COLO668 (cell line): ENCODE measurements at regions not wholly inside any gene's neighbourhood (a gene's known extent, or its start where the extent isn't known, plus 50 kb on each side); places are given as distances from the start of the nearest gene placed in this dataset.
"Not testable (repeated sequence)": the region's sequence is repeated elsewhere in the genome, so short reads cannot be mapped to it uniquely, and the experiment has no call there.

ENCODE experiments used
- DNase-seq: peaks from one replicate; lab custom pipeline; 2025; ENCODE audit not compliant: unreplicated experiment; lab: John Stamatoyannopoulos, UW

DNA sequence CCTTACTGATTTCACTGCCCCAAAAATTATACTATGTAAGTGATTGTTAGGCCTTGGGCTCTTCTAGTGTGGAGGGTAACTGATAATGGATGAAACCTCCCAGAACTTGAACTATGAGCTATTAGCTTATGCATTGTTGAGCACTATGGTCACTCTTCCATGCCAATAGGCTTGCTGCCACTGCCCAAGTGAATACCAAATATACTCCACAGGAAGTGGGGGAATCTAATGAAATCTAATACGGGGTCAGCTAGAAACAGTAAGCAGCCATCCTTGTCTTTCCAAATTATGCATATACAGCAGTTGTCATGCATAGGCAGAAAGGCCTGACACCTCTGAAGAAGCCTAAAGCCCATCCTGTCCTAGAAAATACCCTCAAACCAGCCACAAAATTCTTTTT is 198.7 kb upstream of the PTBP2 start:
- no peak for DNase-seq

DNA sequence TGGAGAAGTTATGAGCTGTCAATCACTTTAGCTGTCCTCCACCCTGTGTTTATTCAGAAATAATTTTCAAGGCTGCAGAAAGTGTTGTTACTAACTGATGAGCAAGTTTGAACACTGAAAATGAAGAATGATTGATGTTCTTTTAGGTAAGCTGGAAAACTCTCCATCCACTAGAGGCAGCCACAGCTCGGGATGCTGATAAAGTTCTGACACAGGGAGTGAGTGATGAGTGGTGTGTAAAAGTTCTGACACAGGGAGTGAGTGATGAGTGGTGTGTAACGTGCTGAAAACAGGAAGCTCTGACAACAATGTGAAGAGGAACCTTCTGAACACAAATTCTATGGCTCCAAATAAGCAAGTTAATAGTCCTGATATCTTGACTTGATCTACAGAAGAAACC is 197.5 kb upstream of the PTBP2 start:
- no peak for DNase-seq

DNA sequence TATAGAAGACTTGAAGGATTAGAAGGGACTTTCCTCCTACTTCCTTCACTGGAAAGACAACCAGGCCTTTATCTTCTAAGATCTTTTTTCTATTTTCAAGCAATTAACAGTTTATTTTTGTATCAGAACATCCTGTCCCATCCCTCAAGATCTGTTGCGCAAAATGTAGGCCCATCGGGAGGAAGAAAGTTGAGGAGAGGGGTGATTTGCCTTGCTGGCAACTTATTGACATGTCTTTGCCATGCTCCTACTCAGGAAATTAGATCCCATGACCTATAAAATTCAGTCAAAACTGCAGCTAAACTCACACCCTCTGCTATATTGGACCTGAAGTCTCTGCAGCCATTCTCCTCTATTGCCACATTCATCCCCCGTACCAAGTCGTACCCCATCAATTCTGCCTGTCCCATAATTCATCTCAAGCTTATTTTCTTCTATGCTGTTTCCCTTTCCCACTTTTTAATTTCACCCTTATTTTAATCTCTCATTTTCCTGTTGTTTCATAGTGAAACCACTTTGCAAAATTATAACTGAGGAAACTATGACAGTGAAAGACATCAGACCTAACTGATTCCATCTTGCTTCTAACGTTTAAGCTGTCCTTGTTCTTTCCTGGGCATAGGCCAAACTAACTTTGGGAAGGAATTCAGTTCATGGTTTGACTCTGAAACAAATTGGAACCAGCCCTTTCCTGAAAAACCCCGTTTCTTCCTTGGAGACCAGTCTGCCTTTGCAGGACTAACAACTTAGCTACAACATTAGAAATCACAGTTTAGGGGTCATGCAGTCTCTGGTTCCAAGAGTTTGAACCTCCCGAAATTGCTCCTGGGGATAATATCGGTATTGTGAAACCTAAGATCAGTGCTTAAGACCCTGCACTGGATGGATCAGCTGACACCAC is 195.7 kb upstream of the PTBP2 start:
- no peak for DNase-seq

DNA sequence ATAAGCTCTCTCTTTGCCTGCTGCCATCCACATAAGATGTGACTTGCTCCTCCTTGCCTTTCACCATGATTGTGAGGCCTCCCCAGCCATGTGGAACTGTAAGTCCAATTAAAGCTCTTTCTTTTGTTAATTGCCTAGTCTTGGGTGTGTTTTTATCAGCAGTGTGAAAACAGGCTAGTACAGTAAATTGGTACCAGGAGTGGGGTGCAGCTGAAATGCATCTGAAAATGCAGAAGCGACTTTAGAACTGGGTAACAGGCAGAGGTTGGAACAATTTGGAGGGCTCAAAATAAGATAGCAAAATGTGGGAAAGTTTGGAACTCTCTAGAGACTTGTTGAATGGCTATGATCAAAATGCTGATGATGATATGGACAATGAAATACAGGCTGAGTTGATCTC is 192.9 kb upstream of the PTBP2 start:
- DNase-seq: not testable (repeated sequence)

DNA sequence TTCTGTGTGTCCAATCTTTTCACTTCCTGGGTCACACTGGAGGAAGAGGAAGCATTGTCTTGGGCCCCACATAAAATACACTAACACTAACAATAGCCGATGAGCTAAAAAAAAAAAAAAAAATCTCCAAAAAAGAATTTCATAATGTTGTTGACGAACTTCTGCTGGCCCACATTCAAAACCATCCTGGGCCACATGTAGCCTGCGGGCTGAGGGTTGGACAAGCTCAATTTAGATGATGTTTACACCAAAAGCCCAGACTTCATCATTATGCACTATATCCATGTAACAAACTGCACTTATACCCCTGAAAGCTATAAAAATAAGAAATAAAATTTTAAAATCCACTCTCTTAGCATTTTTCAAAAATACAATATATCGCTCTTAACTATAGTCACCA is 187.8 kb upstream of the PTBP2 start:
- DNase-seq: no peak

DNA sequence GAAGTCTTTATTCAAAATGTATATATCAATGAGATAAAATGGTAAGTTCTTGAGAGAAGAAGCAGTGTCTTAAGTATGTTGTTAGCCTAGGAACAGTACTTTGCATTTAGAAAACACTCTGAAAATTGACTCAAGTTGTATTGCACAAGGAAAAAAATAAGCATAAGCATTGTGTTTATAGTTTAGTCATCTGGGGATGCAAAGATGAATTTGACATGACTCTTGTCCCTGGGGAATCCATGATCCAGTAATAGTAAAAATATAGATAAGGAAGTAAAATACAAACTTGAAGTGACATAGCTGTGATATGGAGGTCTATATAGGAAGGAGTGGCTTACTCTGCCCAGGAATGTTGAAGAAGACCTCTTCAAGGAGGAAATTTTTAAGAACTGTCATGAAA is 185.0 kb upstream of the PTBP2 start:
- DNase-seq: no peak

DNA sequence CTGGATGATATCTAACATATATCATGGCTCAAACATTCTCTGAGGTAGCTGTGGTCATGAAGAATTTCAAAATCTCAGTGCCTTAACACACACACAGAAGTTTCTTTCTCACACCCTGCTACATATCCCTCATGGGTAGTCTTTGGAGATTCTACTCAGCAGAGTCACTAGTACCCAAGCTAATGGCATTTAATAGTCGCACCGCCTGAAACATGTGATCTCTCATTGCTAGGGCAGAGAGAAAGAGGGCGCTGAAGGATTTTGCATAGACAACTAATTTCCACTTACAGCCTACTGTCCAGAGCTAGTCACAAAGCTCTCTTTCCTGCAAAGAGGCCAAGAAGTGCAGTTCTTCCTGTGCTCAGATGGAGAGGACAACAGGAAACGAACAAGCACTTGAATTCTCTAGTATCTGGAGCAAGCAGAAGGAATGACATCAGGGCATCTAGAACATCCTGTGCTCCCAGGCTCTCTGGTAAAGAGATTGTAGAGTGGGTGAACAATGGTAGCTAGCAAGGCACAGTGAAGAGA is 183.4 kb upstream of the PTBP2 start:
- no peak for DNase-seq

DNA sequence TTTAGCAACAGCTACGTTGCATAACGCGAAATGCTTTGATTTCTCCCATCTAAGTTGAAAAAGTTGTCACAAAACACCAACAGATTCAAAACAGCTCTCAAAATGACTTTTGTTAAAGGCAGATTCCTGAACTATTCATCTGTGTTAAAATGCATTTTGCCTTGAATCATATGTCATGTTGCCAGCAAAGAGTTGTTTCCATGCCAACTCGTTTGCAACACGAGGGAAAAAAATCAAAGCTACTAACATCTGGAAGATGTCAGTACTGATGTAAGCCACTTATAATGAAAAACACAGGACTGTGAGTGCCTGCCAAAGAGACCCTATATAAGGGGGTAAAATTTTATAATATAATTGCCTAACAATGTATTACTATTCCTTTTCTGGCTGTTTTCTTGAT is 182.7 kb upstream of the PTBP2 start:
- DNase-seq: no peak

DNA sequence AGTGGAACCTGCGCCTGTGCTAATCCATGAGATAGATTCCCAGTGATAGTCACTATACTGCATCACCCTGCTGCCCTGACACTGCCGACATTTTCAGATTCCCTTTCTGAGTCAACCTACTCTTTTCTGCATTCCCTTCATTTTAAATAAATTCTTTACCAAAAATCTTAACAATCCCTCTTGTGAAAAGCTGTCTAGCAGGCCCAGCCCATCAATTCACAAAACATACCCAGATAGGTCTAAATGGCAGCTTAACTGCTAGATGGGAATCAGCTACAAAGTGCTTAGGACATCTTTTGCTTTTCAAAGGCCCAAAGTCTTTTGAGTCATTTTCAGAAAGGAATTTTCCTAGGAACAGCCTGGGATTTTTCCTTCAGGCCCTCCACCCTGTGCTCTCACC is 180.1 kb upstream of the PTBP2 start:
- DNase-seq: no peak

DNA sequence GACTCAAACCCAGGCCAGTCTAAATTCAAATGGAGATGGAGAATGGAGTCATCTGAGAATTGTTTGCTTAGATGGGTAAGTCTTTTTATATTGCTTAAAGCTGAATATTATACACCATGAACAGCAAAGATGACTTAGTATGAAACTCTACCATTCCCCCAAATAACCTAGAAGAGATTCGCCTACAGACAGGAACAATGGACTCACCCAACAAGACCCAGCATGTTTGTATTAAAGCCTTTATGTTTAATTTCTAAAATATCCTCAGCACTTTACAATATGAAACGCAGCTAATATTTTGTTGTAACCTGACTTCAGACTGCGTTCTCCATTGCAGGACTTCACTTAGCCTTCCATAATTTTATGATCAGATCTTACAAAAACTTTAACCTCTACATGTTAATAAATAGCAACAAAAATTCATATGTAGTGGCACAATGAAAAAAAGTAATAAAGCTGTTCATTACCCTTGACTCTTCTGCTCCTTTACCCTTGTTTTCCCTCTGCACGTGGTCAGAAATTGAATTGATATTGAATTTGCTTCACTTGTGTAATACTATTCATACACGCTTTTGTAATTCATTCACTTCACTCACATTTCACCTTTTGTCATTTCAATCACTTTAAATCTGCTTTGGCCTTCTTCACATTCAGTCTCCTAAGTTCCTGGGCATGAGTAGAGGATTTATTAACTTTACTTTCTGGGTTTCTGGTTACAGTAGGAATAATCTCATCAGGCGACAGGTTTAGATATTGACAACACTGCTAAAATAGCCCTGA is 177.3 kb upstream of the PTBP2 start:
- DNase-seq: no peak

DNA sequence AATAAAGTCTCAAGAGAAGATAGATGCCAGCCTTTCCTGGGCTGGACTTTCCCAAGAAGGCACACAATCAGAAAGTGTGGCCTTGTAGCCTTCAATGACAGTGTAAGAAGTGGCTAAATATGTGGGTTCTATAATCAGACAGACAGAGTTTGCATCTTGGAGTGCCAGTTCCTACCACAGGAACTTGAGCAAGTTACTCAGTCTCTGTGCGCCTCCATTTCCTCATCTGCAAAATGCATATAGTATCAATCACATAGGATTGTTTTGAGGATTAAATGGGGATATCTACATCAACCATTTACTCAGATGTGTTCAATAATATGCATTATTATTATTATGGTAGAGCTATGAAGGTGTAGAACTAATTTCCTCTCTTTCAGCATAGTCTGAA is 176.8 kb upstream of the PTBP2 start:
- DNase-seq: no peak

DNA sequence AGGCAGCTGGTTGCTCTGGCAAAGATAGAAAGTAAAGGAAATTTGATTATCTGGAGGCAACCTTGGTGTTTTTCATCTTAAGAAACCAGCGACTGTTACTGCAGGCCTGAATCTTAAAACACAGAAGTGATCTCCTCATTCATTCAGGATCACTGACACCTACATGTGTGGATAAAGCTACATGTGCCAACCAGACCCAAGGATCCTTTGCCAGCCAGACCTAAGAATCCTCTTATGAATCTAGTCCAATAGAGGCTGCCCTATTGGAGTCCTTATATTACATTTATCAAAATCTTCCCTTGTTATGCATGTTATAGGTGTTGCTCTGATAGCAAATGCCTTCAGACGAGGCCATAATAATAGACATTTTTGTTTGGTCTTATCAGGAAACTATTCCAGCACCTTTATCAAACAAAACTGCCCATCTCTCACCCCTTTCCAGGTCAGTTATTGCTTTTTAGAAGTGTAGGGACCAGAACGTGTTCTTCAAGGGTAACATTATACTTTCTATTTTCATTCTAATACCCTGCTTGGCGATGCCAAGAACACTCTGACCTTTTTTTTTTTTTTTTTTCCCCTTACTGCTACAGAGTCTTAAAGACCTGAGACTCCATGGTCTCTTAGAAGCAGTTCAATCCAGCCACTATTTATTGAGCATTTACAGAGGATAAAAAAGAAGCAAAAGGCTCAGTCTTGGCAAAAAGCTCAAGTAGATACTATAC is 175.5 kb upstream of the PTBP2 start:
- DNase-seq: no peak

DNA sequence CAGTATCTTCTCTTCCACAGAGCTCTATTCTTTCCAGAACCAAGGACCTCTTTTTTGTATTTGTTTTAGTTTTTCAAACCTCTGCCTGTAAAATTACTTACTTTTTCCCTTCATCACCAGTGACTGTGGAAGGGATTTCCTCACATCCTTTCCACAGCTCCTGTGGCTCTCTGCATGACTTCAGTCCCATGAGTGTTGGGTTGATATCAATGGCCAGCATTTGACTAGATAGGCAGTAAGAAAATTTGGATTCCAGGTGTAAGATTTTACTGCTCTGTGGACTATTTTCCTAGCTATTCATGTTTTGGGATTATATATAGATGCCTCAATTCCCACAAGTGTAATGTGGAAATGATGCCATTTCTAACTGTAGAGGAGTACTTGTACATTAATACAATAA is 171.5 kb upstream of the PTBP2 start:
- DNase-seq: no peak

DNA sequence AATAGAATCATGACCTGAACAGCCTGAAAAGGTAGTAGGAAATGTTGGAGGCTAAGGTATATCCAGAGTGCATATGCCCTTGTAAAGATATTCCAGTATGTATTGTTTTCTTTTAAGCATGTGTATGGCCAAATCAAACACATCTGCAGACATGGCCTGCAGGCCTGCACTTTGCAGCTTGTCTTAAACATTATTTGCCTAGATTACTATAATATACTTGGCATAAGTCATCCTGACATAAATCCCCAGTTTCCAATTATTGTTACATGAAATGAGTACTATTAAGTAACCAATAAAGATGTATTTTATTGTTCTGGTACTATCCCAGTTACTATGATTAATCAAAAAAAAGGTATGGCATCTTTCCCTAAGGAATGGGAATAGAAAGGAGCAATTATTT is 169.1 kb upstream of the PTBP2 start:
- DNase-seq: no peak

DNA sequence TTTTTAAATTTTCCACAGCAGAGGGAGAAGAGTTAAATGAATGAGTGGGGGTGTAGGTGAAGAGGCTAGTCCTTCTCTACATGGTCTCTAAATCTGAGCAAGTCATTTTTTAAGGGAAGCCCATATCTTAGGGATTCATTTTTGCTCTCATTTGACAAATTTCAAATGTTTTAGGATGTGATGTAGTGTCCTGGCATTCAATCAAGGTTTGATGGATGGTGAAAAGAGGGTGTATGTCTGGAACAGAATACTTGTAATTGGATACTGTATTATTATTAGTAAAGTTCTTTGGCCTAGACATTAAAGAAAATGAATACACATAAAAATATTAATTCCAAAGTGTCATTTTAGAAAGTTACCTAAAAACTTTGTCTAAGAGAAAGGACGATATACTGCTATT is 167.8 kb upstream of the PTBP2 start:
- DNase-seq: no peak

DNA sequence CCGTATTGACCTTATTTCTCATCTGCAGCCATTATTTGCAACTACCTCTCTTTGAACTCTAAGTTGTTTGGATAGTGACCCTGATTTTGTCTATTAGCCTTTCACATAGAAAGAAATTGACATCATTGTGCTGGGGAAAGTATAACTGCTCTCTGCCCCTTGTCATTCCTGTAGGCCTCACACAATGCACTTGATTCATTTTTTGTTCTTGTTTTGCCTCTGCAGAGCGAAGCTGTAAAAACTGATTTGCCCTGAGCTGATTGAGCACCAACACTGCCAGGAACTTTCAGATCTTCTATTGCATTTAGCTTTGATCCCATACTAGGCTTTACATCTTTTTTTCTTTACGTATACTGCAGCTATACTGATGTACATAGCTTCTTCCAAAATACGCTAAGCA is 167.2 kb upstream of the PTBP2 start:
- DNase-seq: no peak

DNA sequence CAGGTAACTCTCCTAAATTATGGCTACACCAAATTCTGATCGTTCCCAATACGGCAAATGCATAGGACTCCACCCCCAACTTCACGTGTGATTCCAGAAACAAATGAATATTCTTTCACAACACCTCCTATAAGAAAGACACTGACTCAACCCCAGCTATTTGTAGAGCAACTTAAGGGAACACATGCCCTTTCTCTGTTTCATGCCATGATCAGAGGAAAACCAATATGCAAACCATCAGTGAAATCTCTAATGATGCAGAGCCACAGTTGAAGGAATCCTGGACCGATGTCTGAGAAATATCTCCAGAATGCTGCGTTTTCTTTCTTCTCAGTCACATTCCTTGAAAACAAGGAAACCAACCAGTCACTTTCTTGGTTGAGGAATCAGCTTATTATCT is 164.2 kb upstream of the PTBP2 start:
- DNase-seq: no peak

DNA sequence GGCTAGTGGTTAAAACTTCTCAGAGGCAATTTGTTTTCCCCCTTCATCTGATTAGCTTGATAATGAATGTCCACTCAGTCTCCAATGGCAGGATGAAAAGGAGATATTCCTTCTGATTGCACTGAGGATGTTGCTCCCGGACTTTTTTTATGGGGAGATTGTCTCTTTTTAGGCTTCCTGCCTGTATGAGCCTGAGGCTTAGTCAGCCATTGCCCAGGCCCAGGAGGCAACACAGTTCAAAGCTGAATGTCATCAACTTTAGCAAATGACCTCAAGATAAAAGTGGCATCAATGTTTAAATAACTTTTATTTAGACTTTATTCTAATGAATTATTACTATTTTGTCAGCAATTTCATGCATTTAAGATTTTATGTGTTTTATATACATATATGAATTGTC is 162.9 kb upstream of the PTBP2 start:
- DNase-seq: no peak

DNA sequence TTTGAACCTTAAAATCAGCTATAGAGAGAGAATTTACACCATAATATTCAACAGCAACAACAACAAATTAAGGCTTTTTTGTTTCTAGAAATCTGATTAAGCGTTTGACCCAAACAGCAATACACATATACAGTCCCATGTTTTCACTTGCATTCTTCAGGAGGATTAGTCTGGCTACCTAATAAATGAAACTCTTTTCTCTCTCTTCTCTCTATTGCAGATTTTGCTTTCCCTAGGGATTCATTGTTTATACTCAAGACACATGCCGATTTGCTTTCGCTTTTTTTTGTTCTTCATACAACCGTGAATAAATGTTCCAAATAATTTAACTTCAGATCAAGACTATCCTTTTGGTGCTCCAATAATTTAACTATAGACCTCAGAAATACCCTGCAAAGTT is 162.4 kb upstream of the PTBP2 start:
- DNase-seq: no peak

DNA sequence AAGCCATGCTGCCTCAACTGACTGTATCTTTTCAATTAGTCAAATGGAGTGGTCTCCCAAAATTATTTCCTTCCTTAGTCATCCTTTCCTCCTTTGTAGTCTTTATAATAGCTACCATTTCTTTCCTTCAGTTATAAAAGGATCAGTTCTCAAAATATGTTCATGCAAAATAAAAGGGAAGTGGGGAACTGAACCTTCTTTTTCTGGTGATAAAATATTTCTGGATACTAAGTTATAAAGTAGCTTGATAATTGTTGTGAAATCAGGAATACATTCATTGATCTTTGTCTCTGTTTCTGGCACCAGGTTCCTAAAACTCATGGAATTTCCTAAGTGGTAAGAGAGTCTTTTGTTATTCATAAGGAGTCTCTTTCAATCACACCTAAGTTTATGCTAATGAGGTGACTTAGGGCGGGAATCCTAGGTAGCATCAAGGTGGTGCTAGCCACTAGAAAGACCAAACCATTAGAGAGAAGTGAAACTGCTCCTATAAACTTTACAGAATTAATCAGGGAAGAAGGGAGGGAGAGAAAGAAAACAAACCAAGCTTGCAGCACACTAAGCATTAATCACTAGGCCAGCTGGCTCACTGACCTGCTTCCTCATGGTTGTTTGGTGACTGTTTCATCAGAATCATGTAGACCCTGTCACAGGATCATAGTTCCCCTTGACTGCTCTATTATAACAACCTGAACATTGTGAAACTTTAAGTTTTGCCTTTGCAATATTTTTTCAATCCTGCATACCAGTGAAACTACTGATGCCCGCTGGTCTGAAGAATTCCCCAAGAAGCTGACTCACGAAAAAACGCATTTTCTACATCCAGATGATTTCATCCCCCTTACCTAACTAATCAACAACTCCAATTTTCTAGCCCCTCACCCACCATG is 161.6 kb upstream of the PTBP2 start:
- no peak for DNase-seq

DNA sequence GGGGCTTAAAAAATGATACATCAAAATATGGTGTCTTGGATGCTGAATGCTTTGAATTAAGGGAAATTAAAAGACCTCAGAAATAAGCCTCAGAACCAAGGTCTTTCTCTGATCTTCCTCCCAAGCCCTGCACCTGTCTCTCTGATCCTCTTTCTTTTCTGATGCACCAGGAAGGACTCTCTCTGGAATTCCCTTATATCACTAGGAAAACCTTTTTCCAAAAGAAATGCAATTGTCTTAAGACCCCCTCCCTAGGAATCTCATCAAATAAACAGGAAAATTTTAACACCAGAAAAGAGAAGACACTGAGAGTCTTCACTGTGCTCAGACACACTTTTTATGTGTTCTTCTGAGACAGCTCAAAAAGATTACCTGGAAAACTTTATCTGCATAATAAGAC is 159.5 kb upstream of the PTBP2 start:
- no peak for DNase-seq
